Adrenal gland (tissue), 5 donors: ENCODE measurements at regions not wholly inside any gene's neighbourhood (a gene's known extent, or its start where the extent isn't known, plus 50 kb on each side); places are given as distances from the start of the nearest gene placed in this dataset.

Experiments used
- CTCF ChIP-seq, 6 experiments: fragments of 450-650 bp in 4 of 6; fragments of 200-600 bp in 2 of 6; sonication (generic) in 1 of 6; IDR thresholded peaks; 1 replicate in 5 of 6; 2 replicates in 1 of 6; pipeline versions ENCODE4 v1.5.1 to v1.8.0; 2016 to 2021; ENCODE audit warnings: antibody characterized with exemption in 6 of 6, mild to moderate bottlenecking in 2 of 6, moderate library complexity in 1 of 6
- POLR2A ChIP-seq, 2 donors: fragments of 450-650 bp; IDR thresholded peaks; one replicate each; pipeline ENCODE4 v1.6.1; 2017; ENCODE audit warnings: antibody characterized with exemption in 2 of 2, mild to moderate bottlenecking in 2 of 2, moderate library complexity in 1 of 2
- donor health status: DM: no; HTN: no; CAD: no.

DNA sequence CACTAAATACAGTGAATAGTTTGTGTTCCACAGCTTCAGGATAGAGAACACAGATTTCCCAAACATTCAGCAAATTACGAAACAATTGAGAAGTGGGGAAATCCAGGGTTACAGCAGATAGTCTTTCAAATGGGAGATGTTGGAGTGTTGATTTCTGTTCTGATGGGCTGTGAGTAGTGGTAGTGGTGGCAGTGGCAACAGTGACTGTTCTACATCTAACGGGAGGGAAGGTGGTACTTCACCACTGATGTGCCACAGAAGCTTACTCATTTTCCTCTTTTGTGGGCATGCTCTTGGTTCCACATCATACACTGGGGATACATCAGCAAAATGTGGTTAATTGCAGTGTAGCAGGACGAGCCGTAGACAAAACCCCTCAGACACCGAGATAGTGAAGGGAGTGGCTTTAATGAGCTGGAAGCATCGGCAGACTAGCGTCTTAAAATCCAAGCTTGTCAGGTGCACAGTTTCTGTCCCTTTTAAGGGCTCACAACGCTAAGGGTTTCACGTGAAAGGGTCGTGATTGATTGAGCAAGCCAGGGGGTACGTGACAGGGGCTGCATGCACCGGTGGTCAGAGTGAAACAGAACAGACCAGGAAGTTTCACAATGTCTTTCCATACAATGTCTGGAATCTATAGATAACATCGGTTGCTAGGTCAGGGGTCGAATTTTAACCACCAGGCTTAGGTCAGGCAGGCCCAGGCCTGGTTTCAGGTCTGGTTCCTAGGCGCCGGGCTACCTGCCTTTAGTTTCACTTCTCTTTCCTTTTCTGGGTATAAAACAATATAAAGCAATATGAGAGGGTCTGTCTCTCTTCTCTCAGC, 330.6 kb upstream of the FBXO33 start:
- TF ChIP-seq POLR2A (IDR thresholded peaks at IDR 0.05): no peak
- no peak for TF ChIP-seq CTCF (IDR thresholded peaks at IDR 0.05)
